ENCODE measurements at regions not wholly inside any gene's neighbourhood (a gene's known extent, or its start where the extent isn't known, plus 50 kb on each side); places are given as distances from the start of the nearest gene placed in this dataset.

GRCh38 chr7:27349621-27350020 lies 107.0 kb downstream of the EVX1 start:
- H3K4me3 Mint-ChIP-seq, result no peak overlapping the region
- TF ChIP-seq CTCF (conservative IDR thresholded peaks at IDR 0.05), result no peak
- DNase-seq (ENCODE audit: low read depth, low spot score), result no peak
- H3K36me3 Mint-ChIP-seq (ENCODE audit: low read depth), result no peaks in the 10 kb centered on the region
- H3K27ac Mint-ChIP-seq (ENCODE audit: unreplicated experiment), result no peak overlapping the region
- H3K27me3 Mint-ChIP-seq (ENCODE audit: low read depth), result peaks cover 19% of the 10 kb centered on the region
- no peaks in the 10 kb centered on the region for H3K4me1 Mint-ChIP-seq
- H3K9me3 Mint-ChIP-seq, result no peaks in the 10 kb centered on the region

- no peaks in the 10 kb centered on the region for H3K36me3 Mint-ChIP-seq (ENCODE audit: low read depth)
- no peak overlapping the region for H3K4me3 Mint-ChIP-seq
- H3K27ac Mint-ChIP-seq (ENCODE audit: unreplicated experiment), result no peak overlapping the region
- no peaks in the 10 kb centered on the region for H3K4me1 Mint-ChIP-seq
- DNase-seq (ENCODE audit: low read depth, low spot score), result no peak
- H3K27me3 Mint-ChIP-seq (ENCODE audit: low read depth), result peaks cover 14% of the 10 kb centered on the region
- H3K9me3 Mint-ChIP-seq, result no peaks in the 10 kb centered on the region
- no peak for TF ChIP-seq CTCF (conservative IDR thresholded peaks at IDR 0.05)
Observed at GRCh38 chr7:27351137-27351536, 108.5 kb downstream of the EVX1 start.

- no peak overlapping the region for H3K27ac Mint-ChIP-seq (ENCODE audit: unreplicated experiment)
- TF ChIP-seq CTCF (conservative IDR thresholded peaks at IDR 0.05), result no peak
- no peaks in the 10 kb centered on the region for H3K36me3 Mint-ChIP-seq (ENCODE audit: low read depth)
- DNase-seq (ENCODE audit: low read depth, low spot score), result no peak
- no peaks in the 10 kb centered on the region for H3K4me1 Mint-ChIP-seq
- no peaks in the 10 kb centered on the region for H3K9me3 Mint-ChIP-seq
- peaks cover 14% of the 10 kb centered on the region for H3K27me3 Mint-ChIP-seq (ENCODE audit: low read depth)
- H3K4me3 Mint-ChIP-seq, result no peak overlapping the region
Observed at GRCh38 chr7:27351786-27352185, 109.2 kb downstream of the EVX1 start.

GRCh38 chr7:27359181-27360125 lies 116.9 kb downstream of the EVX1 start:
- Mint-ChIP-seq H3K4me3 (no peak overlapping the region), H3K27ac (ENCODE audit: unreplicated experiment) (no peak overlapping the region), H3K36me3 (ENCODE audit: low read depth) (no peaks in the 10 kb centered on the region), H3K4me1 (no peaks in the 10 kb centered on the region), H3K27me3 (ENCODE audit: low read depth) (peaks cover 17% of the 10 kb centered on the region), H3K9me3 (no peaks in the 10 kb centered on the region)
- no peak for TF ChIP-seq CTCF (conservative IDR thresholded peaks at IDR 0.05)
- no peak for DNase-seq (ENCODE audit: low read depth, low spot score)

- H3K4me1 Mint-ChIP-seq, result no peaks in the 10 kb centered on the region
- no peaks in the 10 kb centered on the region for H3K9me3 Mint-ChIP-seq
- H3K27me3 Mint-ChIP-seq (ENCODE audit: low read depth), result peaks cover 17% of the 10 kb centered on the region
- no peak for DNase-seq (ENCODE audit: low read depth, low spot score)
- no peaks in the 10 kb centered on the region for H3K36me3 Mint-ChIP-seq (ENCODE audit: low read depth)
- no peak overlapping the region for H3K4me3 Mint-ChIP-seq
- TF ChIP-seq CTCF (conservative IDR thresholded peaks at IDR 0.05), result no peak
- no peak overlapping the region for H3K27ac Mint-ChIP-seq (ENCODE audit: unreplicated experiment)
Observed at GRCh38 chr7:27361522-27361921, 118.9 kb downstream of the EVX1 start.

Data from neural crest cell (in vitro differentiated cells).